HG03442 (cell line): ENCODE measurements at regions not wholly inside any gene's neighbourhood (a gene's known extent, or its start where the extent isn't known, plus 50 kb on each side); places are given as distances from the start of the nearest gene placed in this dataset.
"Not testable (repeated sequence)": the region's sequence is repeated elsewhere in the genome, so short reads cannot be mapped to it uniquely, and the experiment has no call there.

ENCODE experiments used
- ATAC-seq: cut with Tn5 transposase; IDR thresholded peaks from one replicate; pipeline ENCODE4 v1.9.1; 2021; ENCODE audit warnings: mild to moderate bottlenecking, moderate library complexity; ENCODE audit not compliant: unreplicated experiment

DNA sequence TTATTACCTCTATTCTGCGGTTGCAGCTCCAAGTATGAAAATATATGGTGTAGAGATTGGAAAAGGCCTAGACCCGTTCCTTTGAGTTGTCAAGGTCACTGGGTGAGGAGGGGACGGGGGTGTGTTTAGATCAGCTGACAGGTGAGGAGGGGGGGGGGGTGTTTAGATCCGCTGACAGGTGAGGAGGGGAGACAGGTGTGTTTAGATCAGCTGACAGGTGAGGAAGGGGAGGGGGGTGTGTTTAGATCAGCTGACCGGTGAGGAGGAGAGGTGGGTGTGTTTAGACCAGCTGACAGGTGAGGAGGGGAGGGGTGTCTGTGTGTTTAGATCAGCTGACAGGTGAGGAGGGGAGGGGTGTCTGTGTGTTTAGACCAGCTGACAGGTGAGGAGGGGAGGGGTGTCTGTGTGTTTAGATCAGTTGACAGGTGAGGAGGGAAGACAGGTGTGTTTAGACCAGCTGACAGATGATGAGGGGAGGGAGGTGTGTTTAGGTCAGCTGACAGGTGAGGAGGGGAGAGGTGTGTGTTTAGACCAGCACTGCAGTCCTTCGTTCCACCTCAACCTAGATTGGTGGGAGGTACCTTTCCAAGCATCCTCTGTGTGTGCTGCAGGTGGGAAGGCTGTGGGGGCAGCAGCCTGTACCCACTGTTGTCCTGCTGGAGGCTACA is 655.0 kb upstream of the ADARB2 start:
- ATAC-seq: no peak

DNA sequence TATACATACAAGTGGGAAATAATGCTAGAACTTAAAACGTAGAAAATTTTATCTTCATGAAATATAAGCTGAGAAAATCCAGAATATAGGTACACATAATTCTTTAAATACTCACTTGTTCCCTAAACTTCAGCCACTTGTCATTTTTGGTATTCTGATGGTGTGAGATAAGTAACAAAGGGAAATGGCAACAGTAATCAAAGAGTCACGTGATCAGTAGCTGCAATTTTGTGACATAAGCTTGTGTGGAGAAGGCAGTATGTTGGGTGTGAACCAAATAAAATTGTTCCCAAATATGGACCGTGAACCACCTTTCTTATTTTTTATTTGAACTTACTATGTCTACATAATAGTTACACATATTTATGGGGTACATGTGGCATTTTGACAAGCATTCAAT is 650.3 kb upstream of the ADARB2 start:
- no peak for ATAC-seq

DNA sequence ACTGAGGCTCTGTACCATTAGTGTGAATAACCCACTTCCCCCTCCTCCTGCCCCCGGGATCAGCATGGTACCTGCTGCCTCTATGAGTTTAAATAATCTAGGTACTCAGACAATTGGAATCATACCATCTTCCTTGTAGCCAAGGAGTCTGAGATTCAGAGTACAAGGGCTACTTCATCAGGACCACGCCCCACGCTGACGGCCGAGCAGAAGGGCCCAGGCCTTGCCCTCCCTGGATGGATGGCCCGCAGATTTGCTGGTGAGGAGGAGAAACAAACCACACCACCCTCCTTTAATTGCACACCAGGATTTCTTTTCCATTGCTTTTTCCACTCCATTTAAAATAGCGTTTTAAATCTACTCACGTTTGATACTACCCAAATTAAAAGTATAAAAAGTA is 649.9 kb upstream of the ADARB2 start:
- no peak for ATAC-seq

DNA sequence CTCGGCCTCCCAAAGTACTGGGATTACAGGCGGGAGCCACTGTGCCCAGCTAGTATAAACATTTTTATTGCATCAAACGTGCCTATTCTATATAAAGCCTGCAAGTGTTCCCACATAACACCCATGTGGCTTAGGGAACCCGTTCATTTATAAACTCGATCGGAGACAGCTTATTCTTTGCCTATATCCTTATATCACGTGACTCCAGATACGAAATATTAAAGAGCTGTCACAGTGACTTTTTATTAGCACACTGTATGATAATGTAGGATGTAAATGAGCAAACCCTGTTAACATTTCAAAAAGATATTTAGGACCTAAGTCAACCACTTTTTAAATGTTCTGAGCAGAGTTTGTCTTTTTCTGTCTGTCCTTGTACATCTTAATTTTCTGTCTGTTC is 642.9 kb upstream of the ADARB2 start:
- ATAC-seq: no peak

DNA sequence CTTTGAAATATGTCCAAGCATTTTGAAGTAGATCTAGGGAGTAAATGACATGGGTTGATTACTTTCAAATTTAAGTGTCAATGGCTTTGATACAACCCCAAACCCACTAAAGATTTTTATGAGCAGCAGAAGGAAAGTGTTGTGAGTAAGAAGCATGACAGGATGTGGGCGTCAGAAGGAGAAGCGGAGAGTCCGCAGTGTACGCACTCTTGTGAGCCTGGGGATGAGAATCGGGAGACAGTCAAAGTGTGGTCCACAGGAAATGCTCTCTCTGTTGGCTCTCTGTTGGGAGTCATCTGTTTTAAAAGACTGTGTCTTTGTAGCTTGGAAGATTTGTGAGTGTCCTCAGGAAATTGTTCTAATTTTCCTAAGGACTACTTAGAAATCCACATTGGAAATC is 629.8 kb upstream of the ADARB2 start:
- no peak for ATAC-seq

DNA sequence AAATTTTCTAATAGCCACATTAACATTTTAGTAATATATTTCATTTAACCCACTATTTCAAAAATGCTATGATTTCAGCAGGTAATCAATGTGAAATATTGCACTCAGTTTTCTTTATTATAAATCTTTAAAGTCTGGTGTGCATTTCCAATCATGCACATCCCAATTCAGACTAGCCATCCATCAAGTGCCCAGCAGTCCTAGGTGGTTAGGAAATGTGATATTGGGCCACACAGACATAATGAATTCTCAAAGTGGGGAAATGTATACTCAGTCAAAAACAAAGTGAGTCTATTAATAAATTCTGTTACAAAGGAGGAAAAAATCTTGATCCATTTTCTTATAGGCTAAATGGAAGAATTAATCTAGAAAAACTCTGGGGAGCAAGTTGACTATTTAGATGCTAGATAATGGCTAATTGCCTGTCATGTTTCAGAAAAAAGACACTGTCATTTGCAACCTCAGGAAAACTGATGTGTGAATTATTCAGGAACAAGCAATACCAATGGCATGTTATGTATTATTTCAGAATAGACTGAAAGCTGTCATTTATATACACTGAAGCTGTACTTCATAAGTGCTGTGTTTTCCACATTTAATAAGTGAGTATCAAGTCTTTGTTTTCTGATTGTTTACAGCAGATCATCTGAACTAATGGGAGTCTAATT is 629.1 kb upstream of the ADARB2 start:
- no peak for ATAC-seq

DNA sequence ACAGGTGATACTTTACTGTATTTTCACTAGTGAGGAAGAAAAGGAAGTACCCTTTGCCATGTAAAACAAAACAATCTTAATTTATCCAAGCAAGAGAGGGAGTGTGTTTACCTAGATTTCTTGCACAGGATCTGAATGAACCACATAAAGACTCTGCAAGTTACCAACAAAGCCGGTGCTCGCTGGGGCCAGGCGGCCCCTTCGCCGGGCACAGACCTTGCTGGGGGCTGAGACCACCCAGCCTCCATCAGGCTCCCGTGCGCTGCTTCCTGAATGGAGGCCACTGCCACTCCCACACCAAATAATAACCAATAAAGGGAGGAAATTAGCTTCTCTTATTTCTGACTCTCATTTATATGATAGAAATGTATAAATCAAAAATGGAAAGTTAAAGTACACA is 625.0 kb upstream of the ADARB2 start:
- ATAC-seq: no peak

DNA sequence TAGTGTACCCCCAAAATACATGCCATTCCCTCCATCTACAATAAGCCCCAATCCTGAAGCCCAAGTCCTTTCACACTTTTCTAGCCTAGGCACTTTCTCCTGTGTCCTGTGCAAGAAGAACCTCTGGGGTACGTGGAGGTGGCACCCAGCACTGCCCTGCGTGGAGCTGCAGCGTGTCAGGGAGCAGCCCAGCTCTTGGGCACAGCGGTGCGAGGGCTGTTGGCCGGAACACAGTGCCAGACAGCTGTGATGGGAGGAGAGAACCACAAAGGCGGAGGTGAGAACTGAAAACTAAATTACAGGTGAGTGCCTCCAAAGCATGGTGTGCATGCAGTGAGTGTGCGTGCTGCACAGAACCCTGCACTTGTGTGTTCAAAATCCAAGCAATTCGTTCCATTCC is 621.3 kb upstream of the ADARB2 start:
- ATAC-seq: no peak

DNA sequence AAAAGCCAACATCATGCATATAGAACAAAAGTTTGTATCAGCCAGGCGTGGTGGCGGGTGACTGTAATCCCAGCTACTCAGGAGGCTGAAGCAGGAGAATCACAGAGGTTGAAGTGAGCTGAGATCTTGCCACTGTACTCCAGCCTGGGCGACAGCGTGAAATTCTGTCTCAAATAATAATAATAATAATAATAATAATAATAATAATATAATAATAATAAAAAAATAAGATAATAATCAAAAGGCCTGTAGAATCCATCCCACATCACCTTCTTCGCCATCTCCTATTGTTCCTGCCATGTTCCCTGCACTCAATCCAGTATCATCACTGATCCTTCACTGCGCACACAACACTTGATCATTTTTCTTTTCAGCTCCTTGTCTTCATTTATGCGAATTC is 619.3 kb upstream of the ADARB2 start:
- no peak for ATAC-seq

DNA sequence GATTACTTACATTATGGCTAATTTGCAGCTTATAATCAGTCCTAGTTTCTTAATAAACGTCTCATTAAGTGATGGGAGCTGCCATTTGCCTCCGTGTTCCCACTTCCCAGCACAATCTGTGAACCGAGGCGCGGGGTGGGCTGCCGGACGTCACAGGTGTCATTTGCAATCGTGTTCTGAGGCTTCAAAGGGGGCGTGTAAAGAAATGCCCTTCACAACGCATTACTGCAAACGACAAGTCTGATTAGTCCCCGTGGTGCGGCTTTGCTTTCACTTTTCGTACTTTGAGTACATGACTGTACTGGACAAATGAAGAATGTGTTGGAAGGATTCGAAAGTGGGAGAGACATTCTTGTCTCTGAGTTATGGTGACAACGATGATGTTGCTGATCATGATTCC is 614.2 kb upstream of the ADARB2 start:
- ATAC-seq: no peak

DNA sequence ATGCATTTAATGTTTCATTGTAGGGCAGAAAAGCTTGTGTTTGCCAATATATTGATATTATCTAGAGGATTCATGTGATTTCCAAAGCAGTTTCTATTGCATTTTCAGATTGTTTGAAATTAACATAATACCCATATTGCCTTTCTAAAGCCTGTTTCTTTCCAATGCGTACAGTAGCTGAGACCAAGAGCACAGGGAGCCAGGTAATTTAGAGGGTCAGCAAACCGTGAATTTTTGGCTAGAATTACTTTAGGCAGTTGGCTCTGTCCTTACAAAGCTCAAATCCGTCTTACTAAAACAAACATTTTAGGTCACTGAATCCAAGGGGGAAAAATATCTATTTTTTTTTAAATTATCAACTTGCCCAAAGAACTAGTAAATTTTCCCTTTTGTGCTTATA is 604.9 kb upstream of the ADARB2 start:
- ATAC-seq: no peak

DNA sequence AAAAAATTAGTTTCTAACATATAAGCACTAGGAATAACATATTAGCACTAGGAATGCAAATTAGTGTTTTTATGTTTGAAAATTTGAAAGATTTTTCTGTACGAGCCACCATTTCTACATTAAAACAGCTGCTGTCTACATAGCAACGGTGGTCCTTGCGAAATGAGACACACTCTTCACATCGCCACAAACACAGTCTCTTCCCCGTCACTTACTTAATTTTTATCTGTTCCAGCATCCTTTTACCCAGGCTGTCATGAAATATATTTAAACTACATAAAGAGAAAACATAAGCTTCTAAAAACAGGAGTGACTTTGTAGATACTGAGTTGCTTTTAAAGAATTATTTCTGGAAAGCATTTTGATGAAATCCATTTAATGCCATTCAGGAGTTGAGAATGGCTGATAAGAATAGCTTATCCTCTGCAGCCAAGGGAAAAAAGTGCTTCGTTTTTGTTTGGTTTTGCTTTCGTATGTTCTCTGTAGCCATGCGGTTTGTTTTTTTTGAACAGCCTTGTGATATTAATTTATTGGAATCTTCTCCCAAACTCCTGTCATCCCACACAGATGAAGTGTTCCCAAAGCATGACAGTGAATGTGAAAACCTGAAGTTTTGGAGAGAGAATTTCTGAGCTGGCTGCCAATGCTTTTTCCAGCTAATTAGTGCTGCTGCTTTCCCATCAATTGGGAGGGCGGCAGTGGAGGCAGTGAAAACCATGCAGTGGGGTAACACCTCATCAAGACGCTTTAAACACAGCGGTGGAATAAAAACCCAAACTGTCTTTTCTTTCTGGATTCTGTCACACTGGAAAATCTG is 603.7 kb upstream of the ADARB2 start:
- no peak for ATAC-seq

DNA sequence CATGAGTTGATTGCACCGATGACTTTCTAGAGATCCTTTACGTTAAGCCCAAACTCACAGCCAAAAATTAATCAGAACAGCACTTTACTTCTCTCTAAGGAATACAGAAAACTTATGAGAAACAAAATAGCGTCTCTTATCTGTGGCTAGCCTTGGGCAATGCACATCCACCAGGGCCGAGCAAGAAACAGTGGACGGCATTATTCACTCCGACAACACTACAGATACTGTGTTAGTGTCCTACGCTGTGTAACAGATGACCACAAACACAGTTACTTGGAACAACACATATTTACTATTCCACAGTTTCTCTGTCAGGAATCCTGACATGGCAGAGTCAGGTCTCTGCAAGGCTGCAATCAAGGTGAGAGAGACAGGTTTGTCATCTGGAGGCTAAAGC is 598.3 kb upstream of the ADARB2 start:
- ATAC-seq: no peak

DNA sequence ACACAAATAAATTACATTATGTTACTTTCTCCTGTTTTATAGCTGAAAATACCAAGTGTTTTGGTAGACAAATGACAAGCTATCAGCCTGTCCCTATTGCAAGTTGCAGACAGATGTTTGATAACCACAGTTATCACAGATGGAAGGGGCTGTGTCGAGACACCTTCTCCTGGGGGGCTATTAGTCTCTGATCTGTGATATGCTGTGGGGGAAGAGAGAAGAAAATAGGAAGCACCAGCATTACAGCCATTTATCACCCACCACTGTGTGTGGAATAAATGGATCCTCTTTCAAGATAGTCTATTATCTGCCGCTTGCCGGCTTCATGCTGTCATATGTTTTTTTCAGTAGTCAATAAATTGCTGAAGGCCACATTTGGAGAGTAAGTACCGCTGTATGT is 597.2 kb upstream of the ADARB2 start:
- no peak for ATAC-seq

DNA sequence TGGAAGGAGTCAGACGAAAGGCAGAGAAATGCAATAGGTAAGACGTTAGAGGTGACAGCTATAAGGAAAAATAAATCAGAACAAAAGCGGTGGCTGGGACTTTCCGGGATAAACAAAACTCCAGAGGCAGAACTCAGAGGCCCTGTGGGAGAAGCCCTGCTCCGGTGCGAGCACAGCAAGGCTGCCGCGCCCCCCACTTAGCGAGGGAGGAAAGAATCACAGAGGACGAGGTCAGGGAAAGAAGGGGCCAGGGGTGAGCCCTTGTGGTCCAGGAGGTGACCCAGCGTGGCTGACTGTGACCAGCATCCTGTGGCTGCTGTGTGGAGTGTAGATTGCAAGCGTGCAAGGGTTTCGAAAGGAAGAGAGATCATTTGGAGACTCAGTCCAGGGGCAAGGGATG is 591.8 kb upstream of the ADARB2 start:
- ATAC-seq: no peak

DNA sequence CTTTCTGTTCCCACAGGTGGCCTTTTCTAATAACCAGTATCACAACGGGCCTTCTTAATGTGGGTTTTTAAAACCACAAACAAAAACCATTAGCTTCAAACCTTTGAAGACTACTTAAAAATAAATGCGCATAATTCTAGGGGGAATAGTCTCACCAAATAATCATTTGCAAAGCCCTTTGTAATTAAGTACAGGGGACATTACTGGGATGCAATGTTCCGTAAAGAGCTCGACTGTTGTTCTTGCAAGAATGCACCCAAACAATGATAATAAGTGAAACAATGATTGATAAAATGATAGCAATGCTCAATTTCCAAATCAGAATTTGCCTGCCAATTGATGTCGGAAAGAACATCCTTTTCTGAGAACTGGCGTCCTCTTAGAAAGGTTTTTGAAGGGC is 589.1 kb upstream of the ADARB2 start:
- ATAC-seq: no peak

DNA sequence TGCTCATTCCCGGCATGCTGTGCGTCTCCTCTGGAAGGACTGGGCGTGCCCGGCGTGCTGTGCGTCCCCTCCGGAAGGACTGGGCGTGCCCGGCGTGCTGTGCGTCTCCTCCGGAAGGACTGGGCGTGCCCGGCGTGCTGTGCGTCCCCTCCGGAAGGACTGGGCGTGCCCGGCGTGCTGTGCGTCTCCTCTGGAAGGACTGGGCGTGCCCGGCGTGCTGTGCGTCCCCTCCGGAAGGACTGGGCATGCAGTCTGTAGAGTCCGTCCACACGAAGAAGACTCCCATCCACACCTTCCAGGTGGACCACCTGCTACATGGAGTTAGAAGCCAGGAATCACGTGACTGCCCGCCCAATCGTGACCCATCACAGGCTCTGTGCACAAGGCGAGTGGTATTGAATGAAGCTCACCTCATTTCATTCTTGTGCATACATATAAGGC is 577.7 kb upstream of the ADARB2 start:
- ATAC-seq: not testable (repeated sequence)

DNA sequence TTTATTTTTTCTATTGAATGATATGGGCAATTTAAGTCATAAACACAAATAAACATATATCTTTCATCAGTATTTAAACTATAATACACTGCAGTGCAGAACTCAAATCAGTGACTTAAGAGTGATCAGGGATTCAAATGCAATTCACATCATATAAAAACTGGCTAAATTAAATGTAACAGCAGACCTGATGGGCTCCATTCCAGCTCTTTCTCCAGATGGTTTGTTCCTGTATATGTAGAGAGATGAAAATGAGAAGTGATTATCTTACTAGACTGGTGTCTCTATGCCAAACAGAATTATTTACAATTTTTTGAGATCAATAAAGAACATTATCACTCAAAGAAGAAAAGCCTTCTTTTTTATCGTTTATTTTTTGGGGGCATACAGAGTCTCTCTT is 568.8 kb upstream of the ADARB2 start:
- no peak for ATAC-seq

DNA sequence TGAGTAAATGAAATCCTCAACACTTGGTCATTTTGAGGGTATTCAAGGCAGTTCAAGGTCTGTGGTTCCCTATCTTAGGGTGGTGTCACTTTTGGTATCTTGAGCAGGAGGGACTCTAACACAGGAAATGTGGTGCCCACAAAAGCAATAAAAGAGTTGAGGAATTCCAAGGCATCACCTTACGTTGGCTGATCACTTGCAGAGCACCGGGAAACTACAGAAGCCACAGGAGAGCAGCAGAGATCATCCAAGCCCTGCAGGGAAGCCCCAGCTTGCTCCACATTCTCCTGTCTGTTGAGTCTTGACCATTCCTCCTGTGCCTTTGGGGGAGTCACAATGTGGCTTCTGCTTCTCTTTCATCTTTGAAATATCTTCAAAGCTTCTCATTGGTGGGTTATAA is 565.8 kb upstream of the ADARB2 start:
- ATAC-seq: no peak

DNA sequence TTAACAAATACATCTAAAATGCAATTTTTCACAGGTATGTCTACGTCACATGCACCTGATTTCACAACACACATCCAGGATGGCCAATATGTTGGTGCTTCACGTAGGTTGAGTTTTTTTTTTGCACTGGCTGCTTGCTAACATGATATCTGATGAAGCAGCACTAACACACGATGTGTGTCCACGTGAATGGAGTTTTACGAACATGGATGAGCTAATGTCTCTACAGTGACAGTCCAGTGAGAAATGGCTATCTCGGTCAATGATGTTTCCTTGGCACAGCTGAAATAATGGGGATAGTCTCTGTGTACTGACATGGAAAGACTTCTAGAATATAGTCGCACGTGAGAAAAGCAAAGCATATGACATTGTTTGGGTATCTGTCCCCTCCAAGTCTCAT is 563.9 kb upstream of the ADARB2 start:
- ATAC-seq: no peak

DNA sequence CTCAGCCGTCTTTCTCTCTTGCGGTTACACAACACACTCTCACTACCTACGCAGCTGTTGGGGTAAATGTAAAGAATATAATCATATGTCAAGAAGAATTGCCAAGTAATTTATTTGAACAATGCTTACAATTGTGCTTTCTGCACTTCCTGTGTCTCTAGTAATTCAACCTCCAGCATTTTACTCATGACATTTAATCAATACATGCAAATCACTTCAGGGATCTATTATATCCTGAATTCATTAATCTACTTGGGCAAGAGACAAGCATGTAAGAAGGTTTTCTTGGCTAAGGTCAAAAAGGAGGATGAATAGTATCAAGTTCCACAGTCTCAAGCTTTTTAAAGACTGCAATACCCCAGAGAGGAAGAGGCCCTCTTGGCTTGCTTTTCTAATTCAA is 562.9 kb upstream of the ADARB2 start:
- ATAC-seq: no peak
